Loucy (cell line): ENCODE measurements at regions not wholly inside any gene's neighbourhood (a gene's known extent, or its start where the extent isn't known, plus 50 kb on each side); places are given as distances from the start of the nearest gene placed in this dataset.

ENCODE experiments used
- EZH2phosphoT487 ChIP-seq: fragments of 200-600 bp; IDR thresholded peaks from 2 replicates; pipeline ENCODE4 v1.6.1; 2018; ENCODE audit warnings: antibody characterized with exemption, mild to moderate bottlenecking, moderate library complexity, borderline replicate concordance
- TF ChIP-seq, protein P1 (sequence below): fragments of 200-600 bp; sonication (generic); conservative IDR thresholded peaks from 2 replicates; pipeline ENCODE4 v1.5.1; 2014; ENCODE audit warnings: mild to moderate bottlenecking, antibody characterized with exemption, low read length

DNA sequence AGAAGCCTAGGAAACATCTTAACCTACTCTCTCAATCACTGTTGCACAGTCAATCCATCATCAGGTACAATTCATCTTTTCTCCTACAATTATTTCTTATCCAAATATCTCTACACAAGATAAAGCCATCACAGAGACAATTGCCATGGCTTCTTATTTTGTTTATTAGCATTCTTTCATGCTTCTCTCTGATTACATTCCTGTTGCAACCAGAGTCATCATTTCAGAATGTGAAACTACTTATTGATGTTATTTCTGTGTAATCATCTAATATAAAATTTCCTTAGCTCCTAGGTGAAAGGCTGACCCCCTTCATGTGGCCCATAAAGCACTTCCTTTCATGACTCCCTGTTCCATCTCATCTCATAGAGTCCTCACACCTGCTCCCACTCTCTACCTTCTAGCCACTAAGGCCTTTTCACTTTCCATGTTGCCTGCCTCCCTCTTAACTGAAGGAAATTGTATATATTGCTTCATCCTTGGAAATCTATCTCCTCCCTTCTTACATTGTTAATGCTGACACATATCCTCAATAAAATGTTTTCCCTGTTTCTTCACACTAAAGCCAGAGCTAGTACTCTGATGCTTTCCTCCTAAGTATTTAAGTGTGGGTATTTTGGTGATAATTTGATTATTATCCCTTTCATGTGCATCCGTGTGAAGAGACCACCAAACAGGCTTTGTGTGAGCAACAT is 829.9 kb downstream of the FAT4 start:
- no peak for TF ChIP-seq EZH2phosphoT487
- TF ChIP-seq, protein P1, sequence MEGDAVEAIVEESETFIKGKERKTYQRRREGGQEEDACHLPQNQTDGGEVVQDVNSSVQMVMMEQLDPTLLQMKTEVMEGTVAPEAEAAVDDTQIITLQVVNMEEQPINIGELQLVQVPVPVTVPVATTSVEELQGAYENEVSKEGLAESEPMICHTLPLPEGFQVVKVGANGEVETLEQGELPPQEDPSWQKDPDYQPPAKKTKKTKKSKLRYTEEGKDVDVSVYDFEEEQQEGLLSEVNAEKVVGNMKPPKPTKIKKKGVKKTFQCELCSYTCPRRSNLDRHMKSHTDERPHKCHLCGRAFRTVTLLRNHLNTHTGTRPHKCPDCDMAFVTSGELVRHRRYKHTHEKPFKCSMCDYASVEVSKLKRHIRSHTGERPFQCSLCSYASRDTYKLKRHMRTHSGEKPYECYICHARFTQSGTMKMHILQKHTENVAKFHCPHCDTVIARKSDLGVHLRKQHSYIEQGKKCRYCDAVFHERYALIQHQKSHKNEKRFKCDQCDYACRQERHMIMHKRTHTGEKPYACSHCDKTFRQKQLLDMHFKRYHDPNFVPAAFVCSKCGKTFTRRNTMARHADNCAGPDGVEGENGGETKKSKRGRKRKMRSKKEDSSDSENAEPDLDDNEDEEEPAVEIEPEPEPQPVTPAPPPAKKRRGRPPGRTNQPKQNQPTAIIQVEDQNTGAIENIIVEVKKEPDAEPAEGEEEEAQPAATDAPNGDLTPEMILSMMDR, result no peak
